ENCODE measurements at regions not wholly inside any gene's neighbourhood (a gene's known extent, or its start where the extent isn't known, plus 50 kb on each side); places are given as distances from the start of the nearest gene placed in this dataset.

GRCh38 chr11:71332447-71332846 is 80.1 kb upstream of the SHANK2 start:
- Histone ChIP-seq H2BK15ac (ENCODE audit: low read depth, low read length) (no peak overlapping the region), H3K23ac (ENCODE audit: insufficient read length, low read depth, low read length) (no peak overlapping the region), H3K27ac (ENCODE audit: insufficient read length, low read depth, low read length) (no peak overlapping the region), H4K8ac (replicated peaks; ENCODE audit: insufficient read length, low read depth, low read length) (no peak overlapping the region), H3K4ac (ENCODE audit: low read depth, low read length) (no peak overlapping the region), H4K91ac (ENCODE audit: insufficient read length, low read depth, low read length) (no peak overlapping the region), H3K14ac (ENCODE audit: insufficient read depth, low read length) (no peak overlapping the region), H3K9me3 (ENCODE audit: control insufficient read depth, low read depth, low read length) (peaks cover 24% of the 10 kb centered on the region), H2BK120ac (ENCODE audit: low read depth, low read length, poor library complexity, severe bottlenecking) (no peak overlapping the region), H3K23me2 (ENCODE audit: insufficient read length, low read depth, low read length, poor library complexity, severe bottlenecking) (no peaks in the 10 kb centered on the region), H3T11ph (ENCODE audit: low read length) (no peak overlapping the region), H3K27me3 (ENCODE audit: insufficient read depth, low read length) (peaks cover 3% of the 10 kb centered on the region; the same call in 1 of the 2 replicates), H3K9ac (ENCODE audit: extremely low read depth, insufficient read length, low read length) (no peak overlapping the region), H3K56ac (ENCODE audit: insufficient read length, low read depth, low read length) (no peak overlapping the region), H3K18ac (ENCODE audit: insufficient read length, low read depth, low read length) (no peak overlapping the region), H3K79me1 (ENCODE audit: insufficient read depth, low read depth, low read length, poor library complexity, severe bottlenecking) (no peaks in the 10 kb centered on the region), H2AK5ac (ENCODE audit: insufficient read length, low read length) (no peak overlapping the region), H3K4me1 (ENCODE audit: insufficient read depth, low read length) (no peaks in the 10 kb centered on the region), H3K79me2 (ENCODE audit: insufficient read depth, low read length) (no peaks in the 10 kb centered on the region), H4K5ac (ENCODE audit: insufficient read length, low read depth, low read length) (no peak overlapping the region), H2BK5ac (ENCODE audit: insufficient read length, low read length) (no peak overlapping the region), H3K4me2 (ENCODE audit: insufficient read depth, insufficient read length, low read length) (no peak overlapping the region), H2AFZ (ENCODE audit: low read length) (no peak overlapping the region), H2BK12ac (ENCODE audit: insufficient read length, low read depth, low read length) (no peak overlapping the region), H2BK20ac (ENCODE audit: low read depth, low read length, poor library complexity, severe bottlenecking) (no peak overlapping the region), H4K20me1 (ENCODE audit: control insufficient read depth, insufficient read depth, insufficient read length) (no peaks in the 10 kb centered on the region)
- no peak for TF ChIP-seq CTCF (conservative IDR thresholded peaks at IDR 0.05)
- Mint-ChIP-seq H3K36me3 (ENCODE audit: insufficient read depth in 1 of 3, low read depth in 3 of 3) (peaks cover 6 to 10% (median 6%) of the 10 kb centered on the region in 3 experiments; a peak in 6 of 7 replicates), H3K9me3 (peaks cover 46 to 56% of the 10 kb centered on the region in 2 experiments), H3K4me1 (no peaks in the 10 kb centered on the region), H3K4me3 (no peak overlapping the region), H3K27ac (no peak overlapping the region), H3K27me3 (ENCODE audit: low read depth) (peaks cover 20% of the 10 kb centered on the region)
- no peak for DNase-seq
- no CpG with 5 or more reads among the region's 5 CpGs for WGBS (ENCODE audit: extremely low coverage, insufficient read length, low lambda C conversion rate)

Data from H9 (cell line).